RKO (cell line): ENCODE measurements at regions not wholly inside any gene's neighbourhood (a gene's known extent, or its start where the extent isn't known, plus 50 kb on each side); places are given as distances from the start of the nearest gene placed in this dataset.

Experiments
- DNase-seq: peaks from one replicate; pipeline ENCODE4 v3.0.0-alpha.2; 2016; ENCODE audit warnings: low spot score

- no peak for DNase-seq
Measured at GRCh38 chr22:22395245-22395644, 113.3 kb downstream of the ZNF280B start.

GRCh38 chr22:22396741-22397291 is 111.7 kb downstream of the ZNF280B start:
- no peak for DNase-seq

- DNase-seq = peak; percentile 3
Measured at GRCh38 chr22:22397292-22397870, 111.2 kb downstream of the ZNF280B start.

- no peak for DNase-seq
Measured at GRCh38 chr22:22397875-22398524, 110.5 kb downstream of the ZNF280B start.

GRCh38 chr22:22398530-22399327 is 109.8 kb downstream of the ZNF280B start:
- no peak for DNase-seq

- no peak for DNase-seq
Measured at GRCh38 chr22:22400099-22400498, 108.4 kb downstream of the ZNF280B start.

GRCh38 chr22:22400964-22401363 is 107.6 kb downstream of the ZNF280B start:
- DNase-seq = no peak

GRCh38 chr22:22401381-22401780 is 107.2 kb downstream of the ZNF280B start:
- DNase-seq = no peak

GRCh38 chr22:22403306-22403705 is 105.2 kb downstream of the ZNF280B start:
- DNase-seq = no peak

GRCh38 chr22:22403771-22404170 is 104.8 kb downstream of the ZNF280B start:
- no peak for DNase-seq

- no peak for DNase-seq
Measured at GRCh38 chr22:22404598-22405284, 103.8 kb downstream of the ZNF280B start.

GRCh38 chr22:22406445-22407027 is 102.0 kb downstream of the ZNF280B start:
- no peak for DNase-seq

GRCh38 chr22:22407061-22407460 is 101.5 kb downstream of the ZNF280B start:
- DNase-seq = no peak

GRCh38 chr22:22408269-22408668 is 100.3 kb downstream of the ZNF280B start:
- DNase-seq = no peak

- DNase-seq = peak; percentile 46
Measured at GRCh38 chr22:22408731-22409696, 99.5 kb downstream of the ZNF280B start.

GRCh38 chr22:22410121-22410520 is 98.4 kb downstream of the ZNF280B start:
- no peak for DNase-seq

- DNase-seq = no peak
Measured at GRCh38 chr22:22410677-22411076, 97.9 kb downstream of the ZNF280B start.

- no peak for DNase-seq
Measured at GRCh38 chr22:22414266-22414665, 94.3 kb downstream of the ZNF280B start.

GRCh38 chr22:22417495-22418162 is 90.9 kb downstream of the ZNF280B start:
- DNase-seq = no peak

GRCh38 chr22:22418163-22418549 is 90.4 kb downstream of the ZNF280B start:
- DNase-seq = no peak
